ENCODE measurements at regions not wholly inside any gene's neighbourhood (a gene's known extent, or its start where the extent isn't known, plus 50 kb on each side); places are given as distances from the start of the nearest gene placed in this dataset.
"Not testable (repeated sequence)": the region's sequence is repeated elsewhere in the genome, so short reads cannot be mapped to it uniquely, and the experiment has no call there.

DNA sequence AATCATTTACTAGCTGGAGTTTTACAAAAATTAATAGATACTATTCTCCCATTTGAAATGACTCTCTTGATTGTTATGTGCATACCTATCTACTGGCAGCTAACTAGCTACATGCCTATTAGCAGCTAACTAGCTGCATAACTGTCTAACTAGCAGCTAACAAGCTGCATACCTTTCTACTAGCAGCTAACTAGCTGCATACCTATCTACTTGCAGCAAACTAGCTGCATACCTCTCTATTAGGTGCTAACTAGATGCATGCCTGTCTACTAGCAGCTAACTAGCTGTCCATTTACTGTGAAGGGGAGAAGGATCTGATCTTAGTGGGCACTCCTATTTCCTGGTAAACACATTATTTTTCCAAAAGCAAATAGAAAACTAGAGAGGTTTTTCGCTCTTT is 439.4 kb upstream of the PFKP start:
- no peak for DNase-seq (ENCODE audit: low read depth)

DNA sequence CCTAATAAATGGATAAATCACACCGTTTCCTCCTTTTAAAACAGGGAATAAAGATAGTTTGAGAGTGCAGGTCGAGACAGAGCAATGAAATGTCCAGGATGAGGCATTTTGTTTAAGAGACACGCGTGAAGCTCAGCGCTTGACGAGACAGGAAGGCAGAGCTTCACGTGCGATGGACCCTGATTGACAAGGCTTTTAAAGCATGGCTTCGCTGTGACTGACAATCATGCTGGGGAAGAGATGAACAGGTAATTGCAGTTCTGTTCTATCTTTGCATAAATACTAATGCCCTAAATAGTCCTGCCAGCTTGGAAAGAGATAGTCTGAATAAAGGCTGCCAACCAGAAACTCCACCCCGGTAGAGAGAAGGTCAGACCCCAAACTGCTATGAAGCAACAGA is 442.3 kb upstream of the PFKP start:
- DNase-seq (ENCODE audit: low read depth), result no peak

DNA sequence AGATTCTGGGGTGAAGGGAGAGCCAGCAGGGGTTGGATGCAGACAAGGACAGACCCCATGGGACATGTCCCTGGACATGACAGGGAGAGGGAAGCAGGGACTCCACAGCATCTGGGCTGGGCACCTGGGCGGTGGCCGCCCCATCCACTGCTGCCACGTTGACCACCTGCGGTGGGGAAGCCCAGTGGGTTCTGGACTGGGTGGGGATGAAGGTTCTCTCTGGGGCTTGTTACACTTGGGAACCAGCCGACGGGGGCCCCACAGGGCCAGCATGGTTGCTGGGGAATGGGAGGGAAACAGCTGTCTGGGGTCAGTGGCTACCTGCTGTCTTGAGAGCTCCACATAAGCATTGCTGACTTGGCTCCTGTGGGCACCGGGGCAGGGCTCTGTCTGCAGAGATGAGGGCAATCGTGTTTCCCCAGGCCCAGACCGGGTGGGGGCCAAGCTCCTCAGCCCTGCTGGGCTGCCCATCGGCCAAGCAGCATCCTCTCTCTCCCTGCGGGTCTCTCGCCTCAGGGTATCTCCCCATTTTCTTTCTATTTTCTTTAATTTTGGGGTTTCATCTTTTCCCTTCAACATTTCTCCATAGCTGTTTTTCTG is 443.6 kb upstream of the PFKP start:
- no peak for DNase-seq (ENCODE audit: low read depth)

DNA sequence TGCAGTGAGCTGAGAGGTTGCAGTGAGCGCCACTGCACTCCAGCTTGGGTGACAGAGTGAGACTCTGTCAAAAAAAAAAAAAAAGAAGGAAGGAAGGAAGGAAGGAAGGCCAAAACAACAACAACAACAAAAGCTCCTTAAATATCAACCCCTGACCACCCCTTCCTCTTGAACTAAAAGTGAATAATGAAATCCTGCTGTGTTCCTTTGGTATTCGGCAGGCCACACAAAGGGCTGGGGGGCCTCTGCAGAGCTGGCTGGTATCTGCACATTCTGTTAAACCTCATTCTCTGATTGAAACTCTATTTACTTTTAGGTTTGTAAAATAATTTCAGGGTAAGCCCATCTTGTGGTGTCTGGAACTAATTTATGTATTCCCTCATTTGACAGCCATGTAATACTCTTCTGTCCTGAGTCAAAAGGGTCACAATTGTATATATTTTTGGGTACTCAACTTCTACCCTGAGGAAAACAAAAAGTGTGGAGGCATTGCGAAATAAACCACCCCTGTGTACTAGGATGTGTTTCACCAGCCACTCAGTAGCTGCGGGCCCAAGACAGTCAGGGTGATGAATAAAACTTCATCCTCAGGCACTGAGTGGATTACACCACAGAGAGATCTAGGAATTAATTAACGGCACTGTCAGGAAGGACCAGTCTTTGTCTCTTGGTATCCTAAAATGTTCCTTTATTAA is 446.4 kb upstream of the PFKP start:
- no peak for DNase-seq (ENCODE audit: low read depth)

DNA sequence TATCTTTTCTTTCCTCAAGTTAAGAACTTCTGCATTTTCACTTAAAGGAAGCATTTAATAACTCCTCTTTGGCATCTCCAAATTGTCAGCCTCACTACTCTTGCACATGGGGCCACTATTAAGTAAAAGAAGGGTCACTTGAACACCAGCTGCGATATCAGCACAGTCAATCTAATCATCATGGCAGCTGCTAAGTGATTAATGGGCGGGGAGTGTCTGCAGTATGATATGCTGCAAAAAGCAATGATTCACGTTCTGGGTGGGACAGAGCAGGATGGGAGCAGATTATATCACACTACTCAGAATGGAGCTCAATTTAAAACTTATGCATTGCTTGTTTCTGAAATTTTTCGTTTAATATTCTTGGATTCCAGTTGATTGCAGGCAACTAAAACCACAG is 447.4 kb upstream of the PFKP start:
- DNase-seq (ENCODE audit: low read depth), result no peak

DNA sequence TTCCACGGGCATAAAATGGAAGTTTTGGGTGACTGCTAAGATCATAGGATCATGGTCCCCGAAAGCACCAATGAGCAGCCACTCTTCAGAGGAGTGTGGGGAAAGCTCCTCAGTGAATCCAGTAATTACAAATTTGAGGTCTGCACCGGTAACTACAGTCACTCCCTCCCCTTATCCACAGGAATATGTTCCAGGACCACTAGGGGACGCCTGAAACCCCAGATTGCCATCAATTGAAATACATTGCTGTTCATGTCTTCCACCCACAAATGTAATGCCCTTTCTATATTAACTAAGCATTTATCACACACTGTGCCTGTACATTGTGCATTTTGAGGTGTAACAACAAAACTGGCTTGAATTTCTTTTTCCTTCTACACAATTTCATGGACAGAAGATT is 447.9 kb upstream of the PFKP start:
- no peak for DNase-seq (ENCODE audit: low read depth)

DNA sequence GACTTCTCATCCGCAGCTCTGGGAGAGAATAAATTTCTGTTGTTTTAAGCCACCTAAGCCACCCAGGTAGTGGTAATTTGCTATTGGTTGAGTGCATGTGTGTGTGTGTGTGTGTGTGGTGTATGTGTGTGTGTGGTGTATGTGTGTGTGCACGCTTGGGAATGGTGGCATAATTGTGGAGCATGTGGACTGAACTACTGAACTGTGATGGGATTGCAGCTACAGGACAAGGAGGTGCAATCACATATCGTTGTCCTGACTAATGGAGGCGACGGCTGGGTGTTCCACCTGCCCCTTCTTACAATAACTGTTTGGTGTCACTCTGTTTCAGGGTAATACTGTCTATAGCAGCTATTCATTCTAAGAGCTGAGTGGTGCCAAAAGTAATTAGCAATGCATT is 448.7 kb upstream of the PFKP start:
- no peak for DNase-seq (ENCODE audit: low read depth)

DNA sequence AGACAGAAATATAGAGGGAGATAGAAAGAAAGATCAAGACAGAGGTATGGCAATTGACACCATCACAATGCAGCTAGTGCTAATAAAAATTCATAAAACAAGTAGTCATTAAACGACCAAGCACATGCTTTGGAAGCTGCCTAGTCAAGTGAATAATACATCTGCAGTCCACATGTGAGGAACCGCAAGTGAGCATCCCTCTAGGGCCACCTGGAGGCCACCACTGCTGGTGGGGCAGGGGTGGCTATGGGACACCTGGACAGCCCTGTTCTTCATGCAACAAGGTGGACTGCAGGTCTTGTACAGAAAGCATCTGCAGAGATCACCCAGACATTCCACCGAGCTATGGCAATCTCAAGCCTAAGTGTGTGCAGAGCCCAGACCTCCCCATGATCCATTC is 451.1 kb upstream of the PFKP start:
- DNase-seq (ENCODE audit: low read depth), result no peak

DNA sequence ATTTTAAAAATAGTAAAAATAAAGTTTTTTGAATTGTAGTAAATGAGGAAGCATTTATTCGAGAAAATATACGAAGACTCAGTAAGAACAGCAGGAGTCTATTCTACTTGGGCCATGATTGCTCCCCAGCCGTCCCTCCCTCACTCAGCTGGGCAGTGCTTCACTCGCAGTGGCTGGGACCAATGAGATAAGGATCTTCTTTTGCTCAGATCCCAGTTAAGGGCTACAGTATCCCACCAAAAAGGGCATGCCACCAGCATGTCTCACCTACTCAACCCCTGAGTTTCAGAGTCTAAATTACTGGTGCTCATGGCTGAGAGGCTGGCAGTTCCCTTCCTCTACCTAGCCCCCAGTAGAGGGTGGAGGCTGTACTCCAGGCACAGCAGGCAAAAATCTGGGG is 455.7 kb upstream of the PFKP start:
- no peak for DNase-seq (ENCODE audit: low read depth)

DNA sequence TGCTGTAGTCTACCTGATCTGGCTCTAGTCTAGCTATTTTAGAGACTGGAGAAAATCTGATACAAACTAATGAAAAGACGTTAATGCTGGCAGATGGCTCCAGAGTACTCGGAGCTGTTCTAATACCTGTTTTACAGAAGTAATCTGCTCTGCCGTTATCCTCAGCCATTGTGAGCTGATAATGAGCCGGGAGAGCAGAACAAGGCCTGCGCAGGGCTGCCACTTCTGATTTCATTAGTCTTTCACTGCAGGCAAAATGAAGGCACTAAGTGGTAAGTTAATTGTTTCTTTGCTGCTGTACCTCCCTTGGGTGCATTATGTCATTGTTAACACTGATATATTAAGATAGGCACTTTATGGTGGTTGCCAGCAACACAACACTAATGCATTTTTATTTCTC is 456.4 kb upstream of the PFKP start:
- no peak for DNase-seq (ENCODE audit: low read depth)

DNA sequence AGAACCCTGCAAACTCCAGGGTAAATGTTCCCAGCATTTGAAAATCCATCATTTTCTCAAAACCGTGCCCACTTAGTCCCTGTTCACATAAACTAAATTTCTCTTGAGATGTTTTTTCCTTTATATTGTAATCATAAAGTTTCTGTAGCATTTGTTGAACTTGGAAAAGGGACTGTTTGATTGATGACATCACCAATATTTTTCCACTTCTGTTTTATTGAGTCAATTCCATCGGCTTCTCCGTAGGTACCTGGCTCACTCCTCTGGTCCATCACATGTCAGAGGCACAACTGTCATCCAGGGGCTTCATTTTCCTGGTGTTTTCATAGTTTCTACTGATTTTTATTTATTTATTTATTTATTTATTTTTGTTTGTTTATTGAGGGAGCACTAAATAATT is 462.5 kb upstream of the PFKP start:
- no peak for DNase-seq (ENCODE audit: low read depth)

DNA sequence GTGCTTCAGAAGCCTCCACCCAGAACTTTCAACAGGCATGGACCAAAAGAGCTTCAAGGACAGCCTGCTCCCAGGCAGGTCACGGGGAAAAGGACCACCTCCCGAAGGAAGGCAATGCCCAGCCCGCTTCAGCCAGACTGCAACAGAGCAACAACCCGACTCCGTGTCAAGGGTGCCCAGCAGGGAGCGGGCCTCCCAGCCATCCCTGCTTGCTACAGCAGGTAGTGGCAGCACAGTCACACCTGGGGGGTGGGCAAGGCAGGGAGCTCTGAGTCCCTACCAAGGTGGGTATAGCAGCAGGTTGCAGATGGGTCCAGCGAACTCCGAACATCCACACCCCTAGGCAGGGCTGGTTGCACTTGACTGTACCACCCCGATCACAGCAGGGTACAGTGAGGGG is 467.8 kb upstream of the PFKP start:
- DNase-seq (ENCODE audit: low read depth), result no peak

DNA sequence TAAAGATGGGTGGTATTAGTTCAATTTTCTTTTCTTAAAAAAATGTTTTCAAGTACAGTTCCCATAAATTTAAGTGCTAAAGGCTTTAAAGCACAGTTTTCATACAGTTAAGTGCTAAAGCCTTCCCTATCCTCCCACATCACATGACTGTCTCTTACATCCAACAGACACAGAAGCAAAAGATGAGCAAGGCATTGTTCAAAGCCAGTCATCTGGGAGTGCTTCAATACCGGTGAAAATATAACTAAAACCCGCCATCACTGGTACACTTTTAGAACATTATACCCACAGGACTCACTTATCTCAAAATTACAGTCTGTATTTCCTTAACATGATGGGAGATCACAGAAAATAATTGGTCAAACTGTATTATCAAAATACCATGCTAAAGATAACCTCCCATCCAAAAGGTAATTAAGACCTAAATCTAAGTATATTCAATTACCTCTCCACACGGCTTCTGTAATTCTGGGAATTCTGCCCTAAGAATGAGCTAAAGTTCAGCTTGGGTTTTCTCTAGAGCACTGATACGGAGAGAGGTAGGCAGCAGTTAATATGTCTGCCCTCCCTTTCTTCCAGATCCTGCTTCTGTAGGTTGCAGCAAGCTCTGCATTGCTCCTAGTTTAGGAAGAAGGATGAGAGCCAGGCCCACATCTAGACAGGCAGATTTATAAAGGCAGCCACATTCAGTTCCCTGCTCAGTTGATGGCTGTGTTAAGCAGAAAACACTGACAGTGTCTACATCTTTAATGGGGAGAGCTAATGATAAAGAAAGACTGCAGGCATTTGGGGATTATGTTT is 474.8 kb upstream of the PFKP start:
- DNase-seq (ENCODE audit: low read depth), result no peak

DNA sequence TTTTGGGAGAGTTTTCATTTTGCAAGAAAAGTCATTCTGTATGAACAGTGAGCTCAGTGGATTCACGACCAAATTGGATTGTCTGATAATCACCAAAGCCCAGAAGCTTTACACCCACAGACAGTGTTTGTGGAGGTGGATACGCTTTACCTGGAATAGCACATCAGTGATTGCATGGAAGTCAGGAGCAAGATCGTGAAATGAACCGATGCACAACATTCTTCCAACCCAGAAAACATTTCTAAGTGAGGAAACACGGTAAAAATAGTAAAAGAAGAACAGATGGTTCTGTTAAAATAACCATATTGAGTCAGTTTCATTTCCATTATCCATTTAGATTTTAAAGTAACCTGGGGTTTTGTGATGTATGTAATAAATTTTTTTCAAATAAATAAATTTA is 478.2 kb upstream of the PFKP start:
- no peak for DNase-seq (ENCODE audit: low read depth)

DNA sequence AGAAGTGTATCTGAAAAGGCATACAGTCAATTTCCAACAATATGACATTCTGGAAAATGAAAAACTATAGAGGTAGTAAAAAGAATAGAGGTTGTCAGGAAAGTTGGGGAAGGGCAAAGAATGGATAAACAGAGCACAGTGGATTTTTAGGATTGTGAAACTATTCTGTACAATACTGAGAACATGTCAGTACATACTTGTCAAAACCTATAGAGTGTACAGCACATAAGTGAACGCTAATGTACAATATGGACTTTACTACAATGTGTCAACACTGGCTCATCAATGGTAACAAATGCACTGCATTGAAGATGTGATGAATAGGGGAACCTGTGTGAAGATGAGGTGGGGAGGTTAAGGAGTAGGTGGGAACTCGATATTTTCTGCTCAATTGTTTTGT is 483.0 kb upstream of the PFKP start:
- DNase-seq (ENCODE audit: low read depth), result no peak

DNA sequence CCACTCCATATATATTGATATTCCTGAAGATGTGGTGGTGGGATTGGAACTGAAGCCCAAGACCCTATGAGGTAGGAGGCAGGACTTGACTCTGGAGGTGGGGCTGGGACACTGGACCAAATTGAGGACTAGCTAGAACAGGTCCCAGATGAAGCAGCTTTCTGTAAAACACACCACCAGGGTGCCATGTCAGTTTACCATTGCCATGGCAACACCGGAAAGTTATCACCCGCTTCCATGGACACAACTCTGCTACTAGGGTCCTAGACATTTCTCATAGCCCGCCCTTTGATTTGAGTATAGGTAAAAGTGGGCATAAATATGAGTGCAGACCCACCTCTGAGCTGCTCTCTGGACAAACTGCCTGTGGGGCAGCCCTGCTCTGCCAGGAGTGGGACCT is 490.5 kb upstream of the PFKP start:
- DNase-seq (ENCODE audit: low read depth), result no peak

DNA sequence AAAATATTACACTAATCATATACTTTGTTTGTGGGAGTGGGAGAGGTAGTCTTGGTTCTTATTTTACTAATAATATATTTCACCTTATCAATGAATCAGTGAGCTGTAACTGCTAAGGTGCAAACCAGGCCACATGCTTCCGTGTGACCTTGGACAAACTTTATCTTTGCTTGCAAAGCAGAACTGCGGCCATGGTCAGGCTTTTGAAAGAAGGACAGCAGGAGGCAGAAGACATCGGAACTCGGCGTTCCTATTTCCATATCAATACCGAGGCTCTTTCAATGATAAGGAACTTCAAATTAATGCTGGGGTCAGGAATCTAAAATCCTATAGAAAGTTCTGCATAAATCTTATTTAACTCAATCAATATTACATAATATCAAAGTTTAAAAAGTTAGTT is 491.9 kb upstream of the PFKP start:
- no peak for DNase-seq (ENCODE audit: low read depth)

DNA sequence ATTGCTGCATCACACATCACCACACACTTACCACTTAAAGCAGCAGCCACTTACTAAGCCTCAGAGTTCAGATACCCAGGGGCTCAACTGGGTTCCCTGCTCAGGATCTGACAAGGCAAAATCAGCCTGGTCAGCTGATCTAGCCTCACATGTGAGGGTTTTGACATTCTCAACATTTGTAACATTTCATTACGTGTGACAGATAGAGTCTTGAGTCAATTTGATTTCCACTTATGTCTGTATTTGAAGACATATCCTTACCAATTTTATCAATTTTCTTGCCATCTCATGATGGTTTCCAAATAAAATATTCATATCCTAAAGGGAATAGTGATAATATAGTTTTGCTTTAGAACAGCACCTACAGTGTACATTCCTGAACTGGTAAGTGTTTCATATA is 494.7 kb upstream of the PFKP start:
- DNase-seq (ENCODE audit: low read depth), result no peak

DNA sequence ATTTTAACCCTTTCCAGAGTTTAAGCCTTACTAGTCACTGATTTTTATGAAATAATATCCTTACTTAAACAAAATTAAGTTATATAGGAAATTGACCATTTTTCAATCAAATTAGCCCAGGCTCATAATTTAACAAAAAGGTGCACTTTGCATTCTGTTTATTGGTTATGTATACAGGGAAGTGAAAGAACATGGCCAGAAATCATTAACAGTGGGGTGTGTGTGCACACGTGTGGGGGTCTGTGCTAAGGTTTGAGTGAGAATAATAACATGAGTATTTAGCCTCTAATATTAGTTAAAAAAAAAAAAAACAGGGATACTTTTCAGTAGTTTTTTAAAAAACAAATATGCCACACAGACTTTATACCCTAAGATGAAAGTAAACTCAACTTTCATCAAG is 510.5 kb upstream of the PFKP start:
- no peak for DNase-seq (ENCODE audit: low read depth)

DNA sequence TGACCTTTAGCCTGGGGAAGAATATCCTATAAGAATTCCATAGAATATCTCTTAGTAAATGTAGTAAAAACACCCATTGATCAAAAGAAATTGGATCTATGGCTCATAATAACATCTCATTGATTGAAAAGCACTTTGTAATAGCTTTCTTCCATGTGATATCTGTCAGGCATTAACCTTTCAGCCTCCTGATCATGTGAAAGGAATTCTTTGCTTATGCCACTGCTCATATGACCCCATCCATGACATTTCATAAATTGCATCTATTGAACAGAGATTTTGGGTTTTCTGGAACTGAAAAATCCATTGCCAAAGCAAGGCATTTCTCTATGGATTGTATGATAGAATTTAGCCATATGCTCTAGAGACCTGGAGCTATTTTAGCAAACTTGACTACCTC is 519.3 kb upstream of the PFKP start:
- DNase-seq (ENCODE audit: low read depth), result no peak

DNA sequence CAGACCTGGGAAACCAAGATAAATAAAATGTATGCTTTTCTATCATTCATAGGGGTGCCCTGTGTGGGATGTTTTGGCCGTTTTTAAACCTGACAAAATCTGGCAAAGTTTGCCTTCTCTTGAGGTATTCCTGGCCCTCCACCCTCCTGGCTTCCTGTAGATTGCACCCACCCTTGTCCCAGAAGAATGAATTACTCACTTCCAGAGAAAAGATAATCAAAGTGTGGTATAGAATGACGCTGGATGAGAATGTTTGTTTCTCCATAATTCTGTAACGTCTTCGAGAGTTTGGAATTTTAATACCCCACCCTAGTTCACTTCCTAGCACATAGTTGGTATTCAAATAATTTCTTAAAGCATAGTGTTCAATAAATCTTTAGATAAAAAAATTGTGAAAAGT is 519.7 kb upstream of the PFKP start:
- no peak for DNase-seq (ENCODE audit: low read depth)

DNA sequence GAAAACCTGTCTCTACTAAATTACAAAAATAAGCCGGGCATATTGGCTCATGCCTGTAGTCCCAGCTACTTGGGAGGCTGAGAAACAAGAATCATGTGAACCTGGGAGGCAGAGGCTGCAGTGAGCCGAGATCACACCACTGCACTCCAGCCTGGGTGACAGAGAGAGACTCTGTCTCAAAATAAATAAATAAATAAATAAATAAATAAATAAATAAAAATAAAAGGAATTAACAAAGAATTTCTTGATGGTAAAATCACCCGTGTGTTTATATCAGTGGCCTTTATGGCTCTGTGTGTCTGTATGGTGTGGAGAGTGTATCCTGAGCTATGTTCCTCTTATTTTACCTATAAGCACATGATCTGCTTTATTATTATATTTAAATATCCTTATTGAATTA is 520.5 kb upstream of the PFKP start:
- not testable (repeated sequence) for DNase-seq (ENCODE audit: low read depth)

DNA sequence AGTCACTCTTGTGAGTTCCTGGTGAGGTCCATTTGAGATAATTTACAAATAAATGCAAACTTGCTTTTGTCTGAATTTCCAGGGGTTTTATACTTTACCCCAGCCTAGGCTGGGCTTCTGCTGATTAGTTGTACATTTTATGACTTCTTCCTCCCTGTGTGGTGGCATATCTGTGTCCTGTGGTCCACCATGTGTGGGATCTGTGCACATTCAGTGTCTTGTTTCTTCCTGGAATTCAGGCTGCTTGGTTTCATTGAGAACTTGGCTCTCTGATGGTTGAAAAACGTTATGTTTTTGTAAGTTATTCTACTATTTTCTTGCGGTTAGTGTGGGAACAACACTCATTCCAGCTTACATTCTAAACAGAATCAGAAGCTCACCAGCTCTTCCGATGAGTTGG is 523.4 kb upstream of the PFKP start:
- no peak for DNase-seq (ENCODE audit: low read depth)

All from fibroblast of the conjunctiva (primary cell).